ENCODE measurements at regions not wholly inside any gene's neighbourhood (a gene's known extent, or its start where the extent isn't known, plus 50 kb on each side); places are given as distances from the start of the nearest gene placed in this dataset.
"Not testable (repeated sequence)": the region's sequence is repeated elsewhere in the genome, so short reads cannot be mapped to it uniquely, and the experiment has no call there.

GRCh38 chr9:42656789-42657188, 473.3 kb downstream of the SPATA31A6 start:
- H3K27ac Mint-ChIP-seq; H3K4me3 Mint-ChIP-seq; DNase-seq; H3K9me3 Mint-ChIP-seq; H3K36me3 Mint-ChIP-seq; H3K27me3 Mint-ChIP-seq; ATAC-seq (ENCODE audit: low read depth in 2 of 2); H3K4me1 Mint-ChIP-seq: not testable (repeated sequence)

GRCh38 chr9:42657496-42657895, 474.0 kb downstream of the SPATA31A6 start:
- not testable (repeated sequence) for ATAC-seq (ENCODE audit: low read depth in 2 of 2); H3K36me3 Mint-ChIP-seq; H3K4me3 Mint-ChIP-seq; H3K9me3 Mint-ChIP-seq; H3K4me1 Mint-ChIP-seq; H3K27me3 Mint-ChIP-seq; H3K27ac Mint-ChIP-seq; DNase-seq

GRCh38 chr9:42697146-42697545, 513.7 kb downstream of the SPATA31A6 start:
- H3K4me3 Mint-ChIP-seq; DNase-seq; H3K9me3 Mint-ChIP-seq; ATAC-seq (ENCODE audit: low read depth in 2 of 2); H3K27ac Mint-ChIP-seq; H3K36me3 Mint-ChIP-seq; H3K27me3 Mint-ChIP-seq; H3K4me1 Mint-ChIP-seq: not testable (repeated sequence)

- DNase-seq; H3K9me3 Mint-ChIP-seq; H3K27me3 Mint-ChIP-seq; ATAC-seq (ENCODE audit: low read depth in 2 of 2); H3K27ac Mint-ChIP-seq; H3K4me3 Mint-ChIP-seq; H3K36me3 Mint-ChIP-seq; H3K4me1 Mint-ChIP-seq: not testable (repeated sequence)
Observed at GRCh38 chr9:42702890-42703289, 519.4 kb downstream of the SPATA31A6 start.

GRCh38 chr9:42724841-42725835, 541.7 kb downstream of the SPATA31A6 start:
- DNase-seq = peak; percentile 48
- not testable (repeated sequence) for H3K4me1 Mint-ChIP-seq; H3K9me3 Mint-ChIP-seq; ATAC-seq (ENCODE audit: low read depth in 2 of 2); H3K27me3 Mint-ChIP-seq; H3K36me3 Mint-ChIP-seq
- H3K4me3 Mint-ChIP-seq = peak overlapping the region in 3 of 8 donors; percentile 53 to 98 (median 87)
- H3K27ac Mint-ChIP-seq = peak overlapping the region in 2 of 6 donors; percentile 70 to 99

GRCh38 chr9:42743030-42743814, 559.8 kb downstream of the SPATA31A6 start:
- H3K4me3 Mint-ChIP-seq; H3K4me1 Mint-ChIP-seq; H3K36me3 Mint-ChIP-seq; H3K9me3 Mint-ChIP-seq; ATAC-seq (ENCODE audit: low read depth in 2 of 2); H3K27ac Mint-ChIP-seq; H3K27me3 Mint-ChIP-seq: not testable (repeated sequence)
- peak; percentile 37 for DNase-seq

- ATAC-seq (ENCODE audit: low read depth in 2 of 2); H3K4me1 Mint-ChIP-seq; H3K27me3 Mint-ChIP-seq; H3K36me3 Mint-ChIP-seq; H3K27ac Mint-ChIP-seq; DNase-seq; H3K4me3 Mint-ChIP-seq; H3K9me3 Mint-ChIP-seq: not testable (repeated sequence)
Observed at GRCh38 chr9:42757251-42757650, 573.8 kb downstream of the SPATA31A6 start.

- not testable (repeated sequence) for H3K36me3 Mint-ChIP-seq; H3K4me3 Mint-ChIP-seq; ATAC-seq (ENCODE audit: low read depth in 2 of 2); DNase-seq; H3K27ac Mint-ChIP-seq; H3K4me1 Mint-ChIP-seq; H3K27me3 Mint-ChIP-seq
- peaks cover 0 to 11% (median 0%) of the 10 kb centered on the region in 7 donors for H3K9me3 Mint-ChIP-seq
Observed at GRCh38 chr9:42759320-42759719, 575.9 kb downstream of the SPATA31A6 start.

- not testable (repeated sequence) for ATAC-seq (ENCODE audit: low read depth in 2 of 2); H3K4me1 Mint-ChIP-seq; H3K36me3 Mint-ChIP-seq; H3K4me3 Mint-ChIP-seq; H3K27me3 Mint-ChIP-seq; DNase-seq; H3K9me3 Mint-ChIP-seq; H3K27ac Mint-ChIP-seq
Observed at GRCh38 chr9:42782201-42782600, 598.7 kb downstream of the SPATA31A6 start.

GRCh38 chr9:42792725-42793124, 609.3 kb downstream of the SPATA31A6 start:
- not testable (repeated sequence) for H3K27ac Mint-ChIP-seq; H3K4me3 Mint-ChIP-seq; ATAC-seq (ENCODE audit: low read depth in 2 of 2); H3K27me3 Mint-ChIP-seq; H3K9me3 Mint-ChIP-seq; H3K4me1 Mint-ChIP-seq; H3K36me3 Mint-ChIP-seq; DNase-seq

- not testable (repeated sequence) for H3K9me3 Mint-ChIP-seq; H3K4me1 Mint-ChIP-seq; H3K36me3 Mint-ChIP-seq; H3K27ac Mint-ChIP-seq; ATAC-seq (ENCODE audit: low read depth in 2 of 2); DNase-seq; H3K4me3 Mint-ChIP-seq
- H3K27me3 Mint-ChIP-seq = peaks cover 0 to 13% (median 0%) of the 10 kb centered on the region in 3 donors
Observed at GRCh38 chr9:42798571-42798970, 615.1 kb downstream of the SPATA31A6 start.

- not testable (repeated sequence) for DNase-seq; H3K4me1 Mint-ChIP-seq; H3K9me3 Mint-ChIP-seq; H3K36me3 Mint-ChIP-seq; H3K27ac Mint-ChIP-seq; ATAC-seq (ENCODE audit: low read depth in 2 of 2); H3K4me3 Mint-ChIP-seq
- H3K27me3 Mint-ChIP-seq = peaks cover 0 to 22% (median 0%) of the 10 kb centered on the region in 3 donors
Observed at GRCh38 chr9:42802716-42803115, 619.3 kb downstream of the SPATA31A6 start.

GRCh38 chr9:42806674-42807073, 623.2 kb downstream of the SPATA31A6 start:
- H3K27me3 Mint-ChIP-seq = peaks cover 0 to 14% (median 0%) of the 10 kb centered on the region in 3 donors
- not testable (repeated sequence) for H3K4me3 Mint-ChIP-seq; H3K36me3 Mint-ChIP-seq; H3K4me1 Mint-ChIP-seq; H3K9me3 Mint-ChIP-seq; DNase-seq; H3K27ac Mint-ChIP-seq; ATAC-seq (ENCODE audit: low read depth in 2 of 2)

- ATAC-seq (ENCODE audit: low read depth in 2 of 2); H3K4me1 Mint-ChIP-seq; DNase-seq; H3K9me3 Mint-ChIP-seq; H3K4me3 Mint-ChIP-seq; H3K27ac Mint-ChIP-seq; H3K27me3 Mint-ChIP-seq; H3K36me3 Mint-ChIP-seq: not testable (repeated sequence)
Observed at GRCh38 chr9:42821468-42821867, 638.0 kb downstream of the SPATA31A6 start.
